ENCODE measurements at regions not wholly inside any gene's neighbourhood (a gene's known extent, or its start where the extent isn't known, plus 50 kb on each side); places are given as distances from the start of the nearest gene placed in this dataset.
"Not testable (repeated sequence)": the region's sequence is repeated elsewhere in the genome, so short reads cannot be mapped to it uniquely, and the experiment has no call there.

DNA sequence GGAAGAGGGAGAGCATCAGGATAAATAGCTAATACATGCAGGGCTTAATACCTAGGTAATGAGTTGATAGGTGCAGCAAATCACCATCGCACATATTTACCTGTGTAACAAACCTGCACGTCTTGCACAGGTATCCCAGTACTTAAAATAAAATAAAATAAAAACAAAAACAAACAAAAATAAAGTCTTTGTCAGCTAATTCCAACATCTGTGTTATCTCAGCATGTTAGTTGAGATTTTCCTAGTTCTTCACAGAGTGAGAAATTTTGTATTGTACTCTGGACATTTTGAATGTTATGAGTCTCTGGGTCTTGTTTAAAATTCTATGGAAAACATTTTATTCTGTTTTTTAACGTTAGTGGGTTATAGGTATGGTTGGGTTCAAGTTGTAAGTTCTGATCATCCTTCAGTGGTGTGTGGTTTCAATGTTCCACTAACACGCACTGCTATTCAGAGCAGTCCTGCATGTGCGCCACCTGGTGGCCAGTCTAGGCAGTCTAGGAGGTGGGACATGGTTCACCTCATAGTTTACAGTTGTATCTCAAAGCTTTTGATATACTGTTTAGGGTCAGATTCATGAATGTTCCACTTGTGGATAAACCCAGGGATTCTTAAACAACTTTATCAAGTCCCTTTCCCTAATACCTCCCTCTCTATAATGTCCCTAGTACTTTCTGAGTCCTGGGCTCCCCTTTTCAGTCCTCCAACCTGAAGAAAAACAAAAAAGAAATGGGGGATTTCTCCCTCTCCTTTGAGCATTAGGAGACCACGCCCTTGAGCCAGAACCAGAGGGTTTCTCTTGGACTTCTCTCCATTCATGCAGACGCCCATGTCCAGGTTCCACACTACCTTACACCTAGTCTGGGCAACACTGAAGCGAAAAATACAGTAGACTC is 213.4 kb upstream of the GATA6 start:
- TF ChIP-seq, protein P1, sequence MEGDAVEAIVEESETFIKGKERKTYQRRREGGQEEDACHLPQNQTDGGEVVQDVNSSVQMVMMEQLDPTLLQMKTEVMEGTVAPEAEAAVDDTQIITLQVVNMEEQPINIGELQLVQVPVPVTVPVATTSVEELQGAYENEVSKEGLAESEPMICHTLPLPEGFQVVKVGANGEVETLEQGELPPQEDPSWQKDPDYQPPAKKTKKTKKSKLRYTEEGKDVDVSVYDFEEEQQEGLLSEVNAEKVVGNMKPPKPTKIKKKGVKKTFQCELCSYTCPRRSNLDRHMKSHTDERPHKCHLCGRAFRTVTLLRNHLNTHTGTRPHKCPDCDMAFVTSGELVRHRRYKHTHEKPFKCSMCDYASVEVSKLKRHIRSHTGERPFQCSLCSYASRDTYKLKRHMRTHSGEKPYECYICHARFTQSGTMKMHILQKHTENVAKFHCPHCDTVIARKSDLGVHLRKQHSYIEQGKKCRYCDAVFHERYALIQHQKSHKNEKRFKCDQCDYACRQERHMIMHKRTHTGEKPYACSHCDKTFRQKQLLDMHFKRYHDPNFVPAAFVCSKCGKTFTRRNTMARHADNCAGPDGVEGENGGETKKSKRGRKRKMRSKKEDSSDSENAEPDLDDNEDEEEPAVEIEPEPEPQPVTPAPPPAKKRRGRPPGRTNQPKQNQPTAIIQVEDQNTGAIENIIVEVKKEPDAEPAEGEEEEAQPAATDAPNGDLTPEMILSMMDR (IDR thresholded peaks at IDR 0.05; ENCODE audit: low read depth, low read length) = peak; percentile 99
- DNase-seq (ENCODE audit: extremely low read depth, low read depth) = peak; percentile 20

DNA sequence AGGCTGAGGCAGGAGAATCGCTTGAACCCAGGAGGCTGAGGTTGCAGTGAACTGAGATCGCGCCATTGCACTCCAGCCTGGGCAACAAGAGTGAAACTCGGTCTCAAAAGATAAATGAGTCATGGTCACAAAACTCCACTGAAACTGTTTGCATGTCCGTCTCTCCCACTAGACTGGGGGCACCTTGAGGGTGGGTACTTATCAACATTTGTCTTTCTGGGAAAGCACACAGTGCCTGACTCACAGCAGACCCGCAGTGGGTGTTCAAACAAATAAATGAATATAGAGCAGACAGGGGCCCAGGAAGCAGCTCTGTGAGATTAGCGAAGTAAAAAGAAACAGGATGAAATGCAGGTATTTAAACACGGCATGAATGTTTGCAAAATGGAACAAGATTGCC is 211.1 kb upstream of the GATA6 start:
- DNase-seq (ENCODE audit: extremely low read depth, low read depth) = no peak
- TF ChIP-seq, protein P1 (IDR thresholded peaks at IDR 0.05; ENCODE audit: low read depth, low read length) = no peak

DNA sequence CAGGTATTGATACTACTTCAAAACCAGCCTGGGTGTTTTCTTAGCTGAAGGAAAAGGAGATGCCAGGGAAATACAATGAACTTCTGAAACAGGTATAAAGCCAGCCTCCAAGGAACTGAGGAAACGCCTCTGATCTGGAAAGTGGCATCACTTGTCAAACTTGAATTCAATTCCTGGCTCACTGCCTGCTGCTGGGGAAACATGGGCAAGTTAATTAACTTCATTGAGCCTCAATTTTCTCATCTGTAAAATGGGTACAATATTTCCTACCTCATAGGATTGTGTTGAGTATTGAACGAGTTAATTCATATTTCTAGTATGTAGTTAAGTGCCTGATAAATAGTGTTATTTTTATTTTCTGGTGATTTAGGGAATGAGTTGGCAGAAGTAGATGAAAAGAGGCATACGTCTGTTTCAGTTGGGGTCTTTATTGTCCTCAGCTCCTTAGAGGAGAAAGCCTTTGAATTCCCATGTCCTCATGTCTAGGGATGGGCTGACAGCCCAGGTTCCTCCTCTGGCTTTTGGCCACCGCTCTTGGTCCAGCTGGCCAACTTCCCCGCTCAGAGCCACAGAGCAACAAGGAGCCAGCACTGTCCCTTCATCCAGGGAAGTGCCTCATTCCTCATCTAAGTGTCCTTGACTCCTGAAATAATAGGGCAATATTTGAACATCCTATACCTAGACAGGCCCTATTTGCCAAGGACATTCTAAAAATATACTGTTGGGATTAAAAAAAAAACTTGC is 210.5 kb upstream of the GATA6 start:
- DNase-seq (ENCODE audit: extremely low read depth, low read depth) = no peak
- TF ChIP-seq, protein P1 (IDR thresholded peaks at IDR 0.05; ENCODE audit: low read depth, low read length) = no peak

DNA sequence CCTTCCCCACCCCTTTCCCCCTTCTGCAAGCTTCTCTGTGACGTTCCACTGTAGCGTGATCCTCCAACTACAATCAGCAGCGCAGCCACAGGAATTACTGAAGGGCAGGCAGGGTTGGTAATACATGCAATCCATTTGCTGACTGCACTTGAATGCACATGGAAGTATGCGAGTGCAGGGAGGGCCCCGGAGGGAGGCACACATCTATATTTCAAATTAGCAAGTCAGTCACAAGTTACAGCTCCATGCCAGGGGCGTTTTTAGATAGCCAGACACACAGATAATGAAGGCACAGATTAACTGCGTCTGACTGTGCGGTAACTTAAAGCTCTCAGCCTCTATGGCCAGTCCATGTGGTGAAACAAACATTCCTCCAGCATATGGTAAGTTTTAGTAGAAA is 209.2 kb upstream of the GATA6 start:
- TF ChIP-seq, protein P1 (IDR thresholded peaks at IDR 0.05; ENCODE audit: low read depth, low read length) = no peak
- no peak for DNase-seq (ENCODE audit: extremely low read depth, low read depth)

DNA sequence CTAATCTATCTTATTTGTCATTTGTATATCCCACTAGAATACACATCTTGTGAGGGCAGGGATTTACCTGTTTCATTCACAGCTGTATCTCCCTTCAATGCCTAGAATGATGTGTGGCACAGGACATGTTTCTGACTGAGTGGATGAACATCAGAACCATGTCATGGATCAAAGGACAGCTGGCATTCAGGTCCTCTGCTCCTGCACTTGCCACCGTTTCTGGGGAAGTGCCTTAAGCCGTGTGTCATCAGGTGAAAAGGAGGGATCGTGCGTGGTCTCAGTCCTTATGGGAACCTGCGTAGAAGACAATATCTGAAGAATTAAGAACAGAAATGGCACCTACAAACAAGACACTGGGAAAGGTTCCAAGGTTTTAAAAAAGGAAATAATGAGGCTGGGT is 206.1 kb upstream of the GATA6 start:
- TF ChIP-seq, protein P1 (IDR thresholded peaks at IDR 0.05; ENCODE audit: low read depth, low read length) = no peak

DNA sequence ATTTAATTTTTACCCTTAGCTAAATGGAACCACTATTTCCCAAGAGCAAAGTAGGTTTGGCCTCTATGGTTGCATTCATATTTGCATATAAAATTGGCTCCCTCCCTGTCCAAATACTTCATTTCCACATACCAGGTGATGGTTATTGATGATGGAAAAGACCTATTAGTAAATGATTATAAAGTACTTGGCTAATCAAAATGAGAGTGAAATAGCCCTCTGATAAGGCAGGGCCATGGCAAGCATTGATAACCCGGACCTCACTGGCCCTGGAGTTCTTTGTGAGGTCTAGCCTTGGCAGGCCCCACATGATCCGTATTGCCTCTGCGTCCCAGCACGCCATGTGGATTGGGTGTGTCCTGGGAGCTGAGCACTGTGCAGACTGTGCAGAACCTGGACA is 201.1 kb upstream of the GATA6 start:
- TF ChIP-seq, protein P1 (IDR thresholded peaks at IDR 0.05; ENCODE audit: low read depth, low read length) = no peak
- no peak for DNase-seq (ENCODE audit: extremely low read depth, low read depth)

More for the DNA sequence above, 206.1 kb upstream of the GATA6 start:
- no peak for DNase-seq (ENCODE audit: extremely low read depth, low read depth)

DNA sequence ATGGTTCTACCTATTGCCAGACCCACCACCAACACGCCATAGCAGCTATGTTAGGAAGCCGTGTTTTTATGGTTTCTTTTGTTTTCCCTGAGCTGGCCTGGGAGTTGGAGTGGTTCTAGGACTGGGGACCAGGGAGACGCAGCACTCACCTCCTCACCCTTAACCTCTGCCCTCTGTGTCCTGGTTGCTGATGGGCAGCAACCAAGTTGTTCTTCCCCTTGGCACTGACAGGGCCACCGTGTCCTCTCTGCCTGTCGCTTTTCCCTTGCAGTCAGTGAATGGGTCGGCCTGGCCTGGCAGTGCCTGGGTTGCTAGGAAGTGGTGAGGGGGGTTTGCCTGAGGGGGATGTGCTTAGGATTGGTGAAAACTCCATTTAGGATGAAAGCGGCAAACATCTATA is 197.1 kb upstream of the GATA6 start:
- DNase-seq (ENCODE audit: extremely low read depth, low read depth) = no peak
- TF ChIP-seq, protein P1 (IDR thresholded peaks at IDR 0.05; ENCODE audit: low read depth, low read length) = no peak

DNA sequence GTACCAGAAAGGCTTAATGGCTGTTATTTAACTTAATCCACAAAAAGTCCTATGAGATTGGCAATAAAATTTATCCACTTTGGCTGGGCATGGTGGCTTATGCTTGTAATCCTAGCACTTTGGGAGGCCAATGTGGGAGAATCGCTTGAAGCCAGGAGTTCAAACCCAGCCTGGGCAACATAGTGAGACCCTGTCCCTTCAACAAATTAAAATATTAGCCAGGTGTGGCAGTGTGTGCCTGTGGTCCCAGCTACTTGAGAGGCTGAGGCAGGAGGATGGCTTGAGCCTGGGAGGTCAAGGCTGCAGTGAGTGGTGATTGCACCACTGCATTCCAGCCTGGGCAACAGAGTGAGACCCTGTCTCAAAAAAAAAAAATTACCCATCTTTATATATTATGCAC is 193.4 kb upstream of the GATA6 start:
- not testable (repeated sequence) for DNase-seq (ENCODE audit: extremely low read depth, low read depth)

All from AG09319 (cell line).